ENCODE measurements at regions not wholly inside any gene's neighbourhood (a gene's known extent, or its start where the extent isn't known, plus 50 kb on each side); places are given as distances from the start of the nearest gene placed in this dataset.

GRCh38 chr13:62206165-62206564 lies 790.5 kb upstream of the PCDH20 start:
- TF ChIP-seq CTCF (IDR thresholded peaks at IDR 0.05; ENCODE audit: insufficient read depth, low read depth, low read length) (no peak), EZH2 (IDR thresholded peaks at IDR 0.05; ENCODE audit: insufficient read depth, low read length) (no peak)
- Mint-ChIP-seq H3K27me3 (ENCODE audit: low read depth, unreplicated experiment) (no peaks in the 10 kb centered on the region), H3K27ac (ENCODE audit: unreplicated experiment) (no peak overlapping the region), H3K9me3 (ENCODE audit: unreplicated experiment) (peaks cover 5% of the 10 kb centered on the region), H3K4me3 (ENCODE audit: unreplicated experiment) (no peak overlapping the region), H3K4me1 (ENCODE audit: low read depth, unreplicated experiment) (no peaks in the 10 kb centered on the region), H3K36me3 (ENCODE audit: low read depth, unreplicated experiment) (no peaks in the 10 kb centered on the region)
- no peaks in the 10 kb centered on the region for H3K4me1 ChIP-seq (ENCODE audit: insufficient read depth, low read length)
- no peak overlapping the region for H3K9ac ChIP-seq (ENCODE audit: low read length)
- H2AFZ ChIP-seq (ENCODE audit: low read depth, low read length) = no peak overlapping the region
- H3K9me3 ChIP-seq (ENCODE audit: insufficient read depth, low read depth, low read length) = no peaks in the 10 kb centered on the region
- no peaks in the 10 kb centered on the region for H4K20me1 ChIP-seq (ENCODE audit: insufficient read depth, low read length)
- FAIRE-seq (no peak), DNase-seq (ENCODE audit: low read depth) (no peak)
- H3K36me3 ChIP-seq (ENCODE audit: insufficient read depth, low read length) = no peaks in the 10 kb centered on the region
- no peaks in the 10 kb centered on the region for H3K79me2 ChIP-seq (ENCODE audit: insufficient read depth, low read length)
- no peak overlapping the region for H3K4me3 ChIP-seq (ENCODE audit: insufficient read depth, low read depth, low read length)
- no peak overlapping the region for H3K4me2 ChIP-seq (ENCODE audit: low read length)
- H3K27ac ChIP-seq (ENCODE audit: low read depth, low read length) = no peak overlapping the region
- no peaks in the 10 kb centered on the region for H3K27me3 ChIP-seq (ENCODE audit: insufficient read depth, low read length)

GRCh38 chr13:62205273-62205672 lies 789.6 kb upstream of the PCDH20 start:
- H3K4me1 Mint-ChIP-seq (ENCODE audit: low read depth, unreplicated experiment) = no peaks in the 10 kb centered on the region
- Histone ChIP-seq H2AFZ (ENCODE audit: low read depth, low read length) (no peak overlapping the region), H3K4me1 (ENCODE audit: insufficient read depth, low read length) (no peaks in the 10 kb centered on the region), H3K27me3 (ENCODE audit: insufficient read depth, low read length) (no peaks in the 10 kb centered on the region), H3K4me3 (ENCODE audit: insufficient read depth, low read depth, low read length) (no peak overlapping the region), H3K27ac (ENCODE audit: low read depth, low read length) (no peak overlapping the region), H3K36me3 (ENCODE audit: insufficient read depth, low read length) (no peaks in the 10 kb centered on the region), H3K4me2 (ENCODE audit: low read length) (no peak overlapping the region), H3K9me3 (ENCODE audit: insufficient read depth, low read depth, low read length) (no peaks in the 10 kb centered on the region), H3K9ac (ENCODE audit: low read length) (no peak overlapping the region), H4K20me1 (ENCODE audit: insufficient read depth, low read length) (no peaks in the 10 kb centered on the region), H3K79me2 (ENCODE audit: insufficient read depth, low read length) (no peaks in the 10 kb centered on the region)
- H3K27me3 Mint-ChIP-seq (ENCODE audit: low read depth, unreplicated experiment) = no peaks in the 10 kb centered on the region
- peaks cover 5% of the 10 kb centered on the region for H3K9me3 Mint-ChIP-seq (ENCODE audit: unreplicated experiment)
- H3K4me3 Mint-ChIP-seq (ENCODE audit: unreplicated experiment) = no peak overlapping the region
- DNase-seq (ENCODE audit: low read depth) = no peak
- TF ChIP-seq EZH2 (IDR thresholded peaks at IDR 0.05; ENCODE audit: insufficient read depth, low read length) = no peak
- no peak for FAIRE-seq
- no peak overlapping the region for H3K27ac Mint-ChIP-seq (ENCODE audit: unreplicated experiment)
- H3K36me3 Mint-ChIP-seq (ENCODE audit: low read depth, unreplicated experiment) = no peaks in the 10 kb centered on the region

GRCh38 chr13:62194371-62194770 lies 778.7 kb upstream of the PCDH20 start:
- H3K4me2 ChIP-seq (ENCODE audit: low read length) = no peak overlapping the region
- no peak overlapping the region for H3K27ac ChIP-seq (ENCODE audit: low read depth, low read length)
- no peaks in the 10 kb centered on the region for H3K36me3 Mint-ChIP-seq (ENCODE audit: low read depth, unreplicated experiment)
- H3K36me3 ChIP-seq (ENCODE audit: insufficient read depth, low read length) = no peaks in the 10 kb centered on the region
- no peak overlapping the region for H3K4me3 Mint-ChIP-seq (ENCODE audit: unreplicated experiment)
- no peaks in the 10 kb centered on the region for H3K9me3 Mint-ChIP-seq (ENCODE audit: unreplicated experiment)
- H4K20me1 ChIP-seq (ENCODE audit: insufficient read depth, low read length) = no peaks in the 10 kb centered on the region
- no peaks in the 10 kb centered on the region for H3K79me2 ChIP-seq (ENCODE audit: insufficient read depth, low read length)
- H3K4me1 Mint-ChIP-seq (ENCODE audit: low read depth, unreplicated experiment) = peaks cover 10% of the 10 kb centered on the region
- H3K27me3 Mint-ChIP-seq (ENCODE audit: low read depth, unreplicated experiment) = no peaks in the 10 kb centered on the region
- no peak overlapping the region for H3K9ac ChIP-seq (ENCODE audit: low read length)
- no peak overlapping the region for H2AFZ ChIP-seq (ENCODE audit: low read depth, low read length)
- no peak overlapping the region for H3K4me3 ChIP-seq (ENCODE audit: insufficient read depth, low read depth, low read length)
- no peak for TF ChIP-seq EZH2 (IDR thresholded peaks at IDR 0.05; ENCODE audit: insufficient read depth, low read length)
- TF ChIP-seq CTCF (IDR thresholded peaks at IDR 0.05; ENCODE audit: insufficient read depth, low read depth, low read length) = no peak
- H3K27ac Mint-ChIP-seq (ENCODE audit: unreplicated experiment) = no peak overlapping the region
- H3K9me3 ChIP-seq (ENCODE audit: insufficient read depth, low read depth, low read length) = no peaks in the 10 kb centered on the region
- DNase-seq (ENCODE audit: low read depth) (no peak), FAIRE-seq (no peak)
- no peaks in the 10 kb centered on the region for H3K4me1 ChIP-seq (ENCODE audit: insufficient read depth, low read length)
- no peaks in the 10 kb centered on the region for H3K27me3 ChIP-seq (ENCODE audit: insufficient read depth, low read length)

All from astrocyte (in vitro differentiated cells and primary cell).